Loucy (cell line): ENCODE measurements at regions not wholly inside any gene's neighbourhood (a gene's known extent, or its start where the extent isn't known, plus 50 kb on each side); places are given as distances from the start of the nearest gene placed in this dataset.

ENCODE experiments used
- H2AFZ ChIP-seq: fragments of 200-600 bp; sonication (generic); 2 replicates; pipeline ENCODE4 v1.6.0; 2016; ENCODE audit warnings: antibody characterized with exemption, mild to moderate bottlenecking, low read length, moderate library complexity
- H3F3A ChIP-seq: fragments of 200-600 bp; 2 replicates; pipeline ENCODE4 v1.6.0; 2016; ENCODE audit warnings: antibody characterized with exemption, low read depth, mild to moderate bottlenecking
- H3K27me3 ChIP-seq: fragments of 200-600 bp; sonication (generic); 2 replicates; pipeline ENCODE4 v1.6.1; 2014; ENCODE audit warnings: low read length, mild to moderate bottlenecking; ENCODE audit not compliant: insufficient read depth, poor library complexity, severe bottlenecking
- H3K36me3 ChIP-seq: fragments of 200-600 bp; sonication (generic); 2 replicates; pipeline ENCODE4 v1.6.1; 2016; ENCODE audit warnings: low read length; ENCODE audit not compliant: insufficient read depth
- H3K4me1 ChIP-seq: fragments of 200-600 bp; sonication (generic); 2 replicates; pipeline ENCODE4 v1.5.1; 2014; ENCODE audit warnings: low read length, mild to moderate bottlenecking; ENCODE audit not compliant: insufficient read depth, poor library complexity, severe bottlenecking
- H3K4me2 ChIP-seq: fragments of 200-600 bp; sonication (generic); 2 replicates; pipeline ENCODE4 v1.6.0; 2014; ENCODE audit warnings: antibody characterized with exemption, low read length, low read depth, mild to moderate bottlenecking; ENCODE audit not compliant: poor library complexity, severe bottlenecking
- H3K4me3 ChIP-seq: fragments of 200-600 bp; sonication (generic); 2 replicates; pipeline ENCODE4 v1.5.1; 2014; ENCODE audit warnings: low read length, mild to moderate bottlenecking, mixed read lengths; ENCODE audit not compliant: poor library complexity, severe bottlenecking
- H3K79me2 ChIP-seq: fragments of 200-600 bp; sonication (generic); 2 replicates; pipeline ENCODE4 v1.6.1; 2014; ENCODE audit warnings: low read length; ENCODE audit not compliant: insufficient read depth
- H3K9ac ChIP-seq: fragments of 200-600 bp; sonication (generic); 2 replicates; pipeline ENCODE4 v1.6.0; 2014; ENCODE audit warnings: mild to moderate bottlenecking, low read depth, low read length, moderate library complexity; ENCODE audit not compliant: poor library complexity, severe bottlenecking
- H3K9me2 ChIP-seq: fragments of 200-600 bp; sonication (generic); replicated peaks from 2 replicates; pipeline ENCODE4 v1.6.1; 2016; ENCODE audit warnings: low read depth, low read length, mixed read lengths
- H3K9me3 ChIP-seq: fragments of 200-600 bp; sonication (generic); 2 replicates; pipeline ENCODE4 v1.6.1; 2014; ENCODE audit warnings: mild to moderate bottlenecking, antibody characterized with exemption, low read length, low read depth; ENCODE audit not compliant: insufficient read depth
- H4K20me1 ChIP-seq: fragments of 200-600 bp; sonication (generic); 2 replicates; pipeline ENCODE4 v1.6.0; 2014; ENCODE audit warnings: antibody characterized with exemption, low read length, mild to moderate bottlenecking; ENCODE audit not compliant: insufficient read depth, poor library complexity, severe bottlenecking
- EZH2phosphoT487 ChIP-seq: fragments of 200-600 bp; IDR thresholded peaks from 2 replicates; pipeline ENCODE4 v1.6.1; 2018; ENCODE audit warnings: antibody characterized with exemption, mild to moderate bottlenecking, moderate library complexity, borderline replicate concordance
- TF ChIP-seq, protein P1 (sequence below): fragments of 200-600 bp; sonication (generic); conservative IDR thresholded peaks from 2 replicates; pipeline ENCODE4 v1.5.1; 2014; ENCODE audit warnings: mild to moderate bottlenecking, antibody characterized with exemption, low read length

DNA sequence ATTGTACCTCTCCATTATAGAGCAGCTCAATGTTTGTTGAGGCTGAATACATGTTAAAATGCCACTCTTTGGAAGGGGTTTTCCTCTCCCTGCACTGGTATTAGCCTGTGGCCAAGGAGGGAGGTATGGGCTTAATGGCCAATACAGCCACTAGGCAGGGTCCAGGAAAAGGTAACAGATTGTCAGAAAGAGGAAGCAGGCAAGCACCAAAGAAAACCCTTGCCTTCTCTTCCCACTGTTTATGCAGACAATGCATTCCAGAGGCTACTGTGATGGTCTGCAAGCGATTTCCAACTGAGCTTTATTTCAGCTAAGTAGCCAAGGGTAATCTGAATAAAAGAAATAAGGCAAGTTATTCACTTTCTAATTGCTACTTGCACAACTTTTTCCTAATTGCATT lies 95.3 kb upstream of the SLC27A6 start:
- TF ChIP-seq EZH2phosphoT487: no peak
- TF ChIP-seq, protein P1, sequence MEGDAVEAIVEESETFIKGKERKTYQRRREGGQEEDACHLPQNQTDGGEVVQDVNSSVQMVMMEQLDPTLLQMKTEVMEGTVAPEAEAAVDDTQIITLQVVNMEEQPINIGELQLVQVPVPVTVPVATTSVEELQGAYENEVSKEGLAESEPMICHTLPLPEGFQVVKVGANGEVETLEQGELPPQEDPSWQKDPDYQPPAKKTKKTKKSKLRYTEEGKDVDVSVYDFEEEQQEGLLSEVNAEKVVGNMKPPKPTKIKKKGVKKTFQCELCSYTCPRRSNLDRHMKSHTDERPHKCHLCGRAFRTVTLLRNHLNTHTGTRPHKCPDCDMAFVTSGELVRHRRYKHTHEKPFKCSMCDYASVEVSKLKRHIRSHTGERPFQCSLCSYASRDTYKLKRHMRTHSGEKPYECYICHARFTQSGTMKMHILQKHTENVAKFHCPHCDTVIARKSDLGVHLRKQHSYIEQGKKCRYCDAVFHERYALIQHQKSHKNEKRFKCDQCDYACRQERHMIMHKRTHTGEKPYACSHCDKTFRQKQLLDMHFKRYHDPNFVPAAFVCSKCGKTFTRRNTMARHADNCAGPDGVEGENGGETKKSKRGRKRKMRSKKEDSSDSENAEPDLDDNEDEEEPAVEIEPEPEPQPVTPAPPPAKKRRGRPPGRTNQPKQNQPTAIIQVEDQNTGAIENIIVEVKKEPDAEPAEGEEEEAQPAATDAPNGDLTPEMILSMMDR: no peak
- no peaks in the 10 kb centered on the region for H3K79me2 ChIP-seq
- no peak overlapping the region for H3K4me3 ChIP-seq
- H3K4me2 ChIP-seq: no peak overlapping the region
- no peak overlapping the region for H3K9ac ChIP-seq
- no peaks in the 10 kb centered on the region for H3K9me3 ChIP-seq
- H4K20me1 ChIP-seq: no peaks in the 10 kb centered on the region
- H3K4me1 ChIP-seq: no peaks in the 10 kb centered on the region
- H3K36me3 ChIP-seq: no peaks in the 10 kb centered on the region
- H3K9me2 ChIP-seq: no peaks in the 10 kb centered on the region
- no peak overlapping the region for H2AFZ ChIP-seq
- H3K27me3 ChIP-seq: no peaks in the 10 kb centered on the region
- H3F3A ChIP-seq: no peaks in the 10 kb centered on the region

DNA sequence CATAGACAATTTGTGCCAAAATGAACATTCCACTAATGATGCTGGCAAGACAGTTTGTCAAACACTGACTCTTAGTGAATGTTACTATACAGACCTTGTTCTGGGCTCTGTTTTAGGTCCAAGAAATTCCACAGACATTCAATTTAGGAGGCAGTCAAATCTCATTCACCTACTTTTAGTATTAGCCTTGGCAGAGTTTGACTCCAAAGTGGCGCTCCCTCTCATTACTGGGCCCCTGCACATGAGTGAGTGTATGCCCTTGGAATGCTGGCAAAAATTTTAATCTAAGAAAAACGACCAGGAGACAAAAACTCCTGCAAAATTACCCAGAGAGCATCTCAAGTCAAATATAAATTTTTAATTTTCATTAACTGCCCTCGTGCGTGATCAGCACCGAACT lies 94.9 kb upstream of the SLC27A6 start:
- no peak overlapping the region for H2AFZ ChIP-seq
- H3K9me2 ChIP-seq: no peaks in the 10 kb centered on the region
- H3K4me3 ChIP-seq: no peak overlapping the region
- no peaks in the 10 kb centered on the region for H3K4me1 ChIP-seq
- H3K79me2 ChIP-seq: no peaks in the 10 kb centered on the region
- no peak for TF ChIP-seq EZH2phosphoT487
- TF ChIP-seq, protein P1: no peak
- H4K20me1 ChIP-seq: no peaks in the 10 kb centered on the region
- no peak overlapping the region for H3K4me2 ChIP-seq
- no peaks in the 10 kb centered on the region for H3K9me3 ChIP-seq
- no peaks in the 10 kb centered on the region for H3F3A ChIP-seq
- H3K27me3 ChIP-seq: no peaks in the 10 kb centered on the region
- H3K36me3 ChIP-seq: no peaks in the 10 kb centered on the region
- H3K9ac ChIP-seq: no peak overlapping the region

- no peak for TF ChIP-seq EZH2phosphoT487
- TF ChIP-seq, protein P1: no peak
- Histone ChIP-seq H3K27me3 (no peaks in the 10 kb centered on the region), H3K4me3 (no peak overlapping the region), H4K20me1 (no peaks in the 10 kb centered on the region), H3K9ac (no peak overlapping the region), H3K4me1 (no peaks in the 10 kb centered on the region), H3K79me2 (no peaks in the 10 kb centered on the region), H3K36me3 (no peaks in the 10 kb centered on the region), H3K9me3 (no peaks in the 10 kb centered on the region), H3K4me2 (no peak overlapping the region), H3K9me2 (no peaks in the 10 kb centered on the region), H3F3A (no peaks in the 10 kb centered on the region), H2AFZ (no peak overlapping the region)
These were observed 94.4 kb upstream of the SLC27A6 start for GRCh38 chr5:128870923-128871322.
